Chondrocyte (in vitro differentiated cells): ENCODE measurements at regions not wholly inside any gene's neighbourhood (a gene's known extent, or its start where the extent isn't known, plus 50 kb on each side); places are given as distances from the start of the nearest gene placed in this dataset.

Source experiments
- DNase-seq: peaks from one replicate; pipeline ENCODE4 v3.0.0; 2021; ENCODE audit warnings: mixed read lengths, low spot score
- H3K27ac Mint-ChIP-seq: one replicate; pipeline ENCODE4 v1.8.0; 2021; ENCODE audit warnings: mild to moderate bottlenecking, moderate library complexity, mixed read lengths; ENCODE audit not compliant: unreplicated experiment
- H3K27me3 Mint-ChIP-seq: 2 replicates; pipeline ENCODE4 v1.8.0; 2021; ENCODE audit warnings: low read depth, mixed read lengths
- H3K36me3 Mint-ChIP-seq: 2 replicates; pipeline ENCODE4 v1.8.0; 2021; ENCODE audit warnings: low read depth, mixed read lengths
- H3K4me1 Mint-ChIP-seq: 2 replicates; pipeline ENCODE4 v1.8.0; 2021; ENCODE audit warnings: low read depth, mild to moderate bottlenecking, mixed read lengths
- H3K4me3 Mint-ChIP-seq: one replicate; pipeline ENCODE4 v1.8.0; 2021; ENCODE audit warnings: mild to moderate bottlenecking, moderate library complexity, mixed read lengths; ENCODE audit not compliant: unreplicated experiment
- H3K9me3 Mint-ChIP-seq: 2 replicates; pipeline ENCODE4 v1.8.0; 2021; ENCODE audit warnings: low read depth, mixed read lengths
- CTCF ChIP-seq: fragments of 200-600 bp; sonication (generic); IDR thresholded peaks from 2 replicates; pipeline ENCODE4 v1.5.0; 2021; ENCODE audit warnings: antibody characterized with exemption, mild to moderate bottlenecking, moderate library complexity

GRCh38 chr6:134725590-134725989, 224.3 kb downstream of the ALDH8A1 start:
- DNase-seq: no peak
- Mint-ChIP-seq H3K4me3 (no peak overlapping the region), H3K9me3 (no peaks in the 10 kb centered on the region), H3K4me1 (peaks cover 53% of the 10 kb centered on the region), H3K36me3 (no peaks in the 10 kb centered on the region), H3K27me3 (no peaks in the 10 kb centered on the region), H3K27ac (no peak overlapping the region)
- TF ChIP-seq CTCF: no peak

GRCh38 chr6:134724771-134725340, 225.0 kb downstream of the ALDH8A1 start:
- Mint-ChIP-seq H3K27me3 (no peaks in the 10 kb centered on the region), H3K4me3 (no peak overlapping the region), H3K36me3 (no peaks in the 10 kb centered on the region), H3K4me1 (peaks cover 60% of the 10 kb centered on the region), H3K9me3 (no peaks in the 10 kb centered on the region), H3K27ac (peak overlapping the region; percentile 24)
- no peak for TF ChIP-seq CTCF
- DNase-seq: no peak

- H3K9me3 Mint-ChIP-seq: no peaks in the 10 kb centered on the region
- H3K27me3 Mint-ChIP-seq: no peaks in the 10 kb centered on the region
- peaks cover 54% of the 10 kb centered on the region for H3K4me1 Mint-ChIP-seq
- TF ChIP-seq CTCF: no peak
- no peak for DNase-seq
- H3K36me3 Mint-ChIP-seq: no peaks in the 10 kb centered on the region
- H3K4me3 Mint-ChIP-seq: no peak overlapping the region
- H3K27ac Mint-ChIP-seq: no peak overlapping the region
Observed at GRCh38 chr6:134723081-134723871, 226.6 kb downstream of the ALDH8A1 start.

- peak overlapping the region; percentile 71 for H3K27ac Mint-ChIP-seq
- no peaks in the 10 kb centered on the region for H3K36me3 Mint-ChIP-seq
- peaks cover 54% of the 10 kb centered on the region for H3K4me1 Mint-ChIP-seq
- no peak overlapping the region for H3K4me3 Mint-ChIP-seq
- DNase-seq: no peak
- no peaks in the 10 kb centered on the region for H3K9me3 Mint-ChIP-seq
- no peak for TF ChIP-seq CTCF
- no peaks in the 10 kb centered on the region for H3K27me3 Mint-ChIP-seq
Observed at GRCh38 chr6:134722200-134722870, 227.6 kb downstream of the ALDH8A1 start.

- no peak overlapping the region for H3K27ac Mint-ChIP-seq
- DNase-seq: no peak
- no peaks in the 10 kb centered on the region for H3K36me3 Mint-ChIP-seq
- TF ChIP-seq CTCF: no peak
- H3K4me1 Mint-ChIP-seq: peaks cover 54% of the 10 kb centered on the region
- H3K9me3 Mint-ChIP-seq: no peaks in the 10 kb centered on the region
- H3K4me3 Mint-ChIP-seq: no peak overlapping the region
- H3K27me3 Mint-ChIP-seq: no peaks in the 10 kb centered on the region
Observed at GRCh38 chr6:134721060-134721405, 228.9 kb downstream of the ALDH8A1 start.
